Tibial nerve (tissue), 4 donors: ENCODE measurements at regions not wholly inside any gene's neighbourhood (a gene's known extent, or its start where the extent isn't known, plus 50 kb on each side); places are given as distances from the start of the nearest gene placed in this dataset.

Experiments
- CTCF ChIP-seq, 5 experiments: fragments of 200-600 bp in 3 of 5; fragments of 450-650 bp in 2 of 5; sonication (generic) in 3 of 5; IDR thresholded peaks; one replicate each; pipeline ENCODE4 v1.5.1; 2016 to 2019; ENCODE audit warnings: antibody characterized with exemption in 5 of 5, mild to moderate bottlenecking in 3 of 5, moderate library complexity in 2 of 5
- EP300 ChIP-seq, 2 donors: sonication (generic); formaldehyde crosslinking; IDR thresholded peaks; one replicate each; pipeline ENCODE4 v1.6.1; 2017; ENCODE audit warnings: antibody characterized with exemption in 2 of 2, mild to moderate bottlenecking in 1 of 2

DNA sequence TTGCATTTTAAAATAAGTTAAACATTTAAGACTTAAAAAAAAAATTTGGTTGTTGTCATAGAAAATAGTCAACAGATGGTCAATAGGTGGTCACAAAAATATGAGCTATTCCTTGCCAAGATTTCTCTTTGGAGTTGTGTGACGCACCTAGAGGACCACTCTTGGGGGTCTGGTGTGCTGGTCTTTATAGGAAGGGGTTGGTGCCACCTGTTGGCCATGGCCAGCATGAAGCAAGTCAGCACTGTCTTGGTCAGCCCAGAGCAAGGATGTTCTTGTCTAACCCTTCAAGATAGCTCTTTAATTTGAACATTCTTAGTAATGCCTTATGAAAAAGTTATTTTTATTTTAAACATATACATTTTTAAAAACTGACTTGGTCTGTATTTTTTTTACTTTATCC lies 267.9 kb upstream of the CNTNAP2 start:
- TF ChIP-seq CTCF (IDR thresholded peaks at IDR 0.05), result no peak
- no peak for TF ChIP-seq EP300 (IDR thresholded peaks at IDR 0.05)
